GM12874 (cell line): ENCODE measurements at regions not wholly inside any gene's neighbourhood (a gene's known extent, or its start where the extent isn't known, plus 50 kb on each side); places are given as distances from the start of the nearest gene placed in this dataset.

ENCODE experiments used
- CTCF ChIP-seq: IDR thresholded peaks from 2 replicates; pipeline ENCODE4 v1.5.1; 2011; ENCODE audit warnings: low read depth, mild to moderate bottlenecking, control low read depth, low read length, moderate library complexity; ENCODE audit not compliant: insufficient read depth

GRCh38 chr13:48808683-48809082 lies 155.0 kb downstream of the CYSLTR2 start:
- TF ChIP-seq CTCF, result no peak

- TF ChIP-seq CTCF, result no peak
Measured at GRCh38 chr13:48810013-48810412, 156.3 kb downstream of the CYSLTR2 start.

- no peak for TF ChIP-seq CTCF
Measured at GRCh38 chr13:48813518-48813917, 159.8 kb downstream of the CYSLTR2 start.

GRCh38 chr13:48816700-48817099 lies 159.0 kb upstream of the FNDC3A start:
- no peak for TF ChIP-seq CTCF

GRCh38 chr13:48817166-48817802 lies 158.4 kb upstream of the FNDC3A start:
- TF ChIP-seq CTCF, result no peak

GRCh38 chr13:48818495-48819356 lies 157.0 kb upstream of the FNDC3A start:
- no peak for TF ChIP-seq CTCF

GRCh38 chr13:48819376-48819775 lies 156.3 kb upstream of the FNDC3A start:
- no peak for TF ChIP-seq CTCF
